NOMO-1 (cell line): ENCODE measurements at regions not wholly inside any gene's neighbourhood (a gene's known extent, or its start where the extent isn't known, plus 50 kb on each side); places are given as distances from the start of the nearest gene placed in this dataset.

Experiments used
- DNase-seq, 2 experiments: peaks; one replicate each; lab custom pipeline; 2025; ENCODE audit not compliant: unreplicated experiment in 2 of 2; lab: John Stamatoyannopoulos, UW

- DNase-seq: no peak
These were observed 712.9 kb upstream of the MAP3K7 start for GRCh38 chr6:91299544-91300491.

- DNase-seq: no peak
These were observed 711.8 kb upstream of the MAP3K7 start for GRCh38 chr6:91298543-91299145.

- DNase-seq: no peak
These were observed 706.5 kb upstream of the MAP3K7 start for GRCh38 chr6:91293395-91293794.

GRCh38 chr6:91291071-91291470, 704.2 kb upstream of the MAP3K7 start:
- DNase-seq: no peak

- DNase-seq: no peak
These were observed 701.9 kb upstream of the MAP3K7 start for GRCh38 chr6:91288741-91289140.

GRCh38 chr6:91281901-91282300, 695.0 kb upstream of the MAP3K7 start:
- DNase-seq: no peak

- no peak for DNase-seq
These were observed 693.6 kb upstream of the MAP3K7 start for GRCh38 chr6:91280494-91280830.

GRCh38 chr6:91279740-91280493, 693.0 kb upstream of the MAP3K7 start:
- no peak for DNase-seq

- no peak for DNase-seq
These were observed 691.5 kb upstream of the MAP3K7 start for GRCh38 chr6:91278416-91278815.

- DNase-seq: peak; percentile 7 to 46
These were observed 689.4 kb upstream of the MAP3K7 start for GRCh38 chr6:91276315-91276714.

- peak; percentile 2 to 12 for DNase-seq
These were observed 686.9 kb upstream of the MAP3K7 start for GRCh38 chr6:91273729-91274128.

GRCh38 chr6:91271807-91272206, 684.9 kb upstream of the MAP3K7 start:
- no peak for DNase-seq

- DNase-seq: no peak
These were observed 682.1 kb upstream of the MAP3K7 start for GRCh38 chr6:91268941-91269340.

- no peak for DNase-seq
These were observed 680.4 kb upstream of the MAP3K7 start for GRCh38 chr6:91267246-91267645.

- no peak for DNase-seq
These were observed 679.3 kb upstream of the MAP3K7 start for GRCh38 chr6:91266156-91266555.

- DNase-seq: no peak
These were observed 656.6 kb upstream of the MAP3K7 start for GRCh38 chr6:91243436-91243835.

- DNase-seq: no peak
These were observed 655.7 kb upstream of the MAP3K7 start for GRCh38 chr6:91242614-91242949.

GRCh38 chr6:91241946-91242613, 655.2 kb upstream of the MAP3K7 start:
- no peak for DNase-seq

GRCh38 chr6:91240878-91241603, 654.2 kb upstream of the MAP3K7 start:
- DNase-seq: peak in 1 of 2 experiments; percentile 48

GRCh38 chr6:91221072-91221720, 634.3 kb upstream of the MAP3K7 start:
- DNase-seq: peak; percentile 77 to 94
